OCI-LY3 (cell line): ENCODE measurements at regions not wholly inside any gene's neighbourhood (a gene's known extent, or its start where the extent isn't known, plus 50 kb on each side); places are given as distances from the start of the nearest gene placed in this dataset.
"Not testable (repeated sequence)": the region's sequence is repeated elsewhere in the genome, so short reads cannot be mapped to it uniquely, and the experiment has no call there.

Experiments used
- EZH2phosphoT487 ChIP-seq: fragments of 200-600 bp; shearing (Covaris generic); IDR thresholded peaks from 2 replicates; pipeline ENCODE4 v1.6.1; 2018; ENCODE audit warnings: antibody characterized with exemption, mixed run types, low read depth
- TF ChIP-seq, protein P1 (sequence below): fragments of 200-600, 300-600 bp; sonication (generic); IDR thresholded peaks from 2 replicates; pipeline ENCODE4 v1.5.1; 2014; ENCODE audit warnings: antibody characterized with exemption, low read length, low read depth

DNA sequence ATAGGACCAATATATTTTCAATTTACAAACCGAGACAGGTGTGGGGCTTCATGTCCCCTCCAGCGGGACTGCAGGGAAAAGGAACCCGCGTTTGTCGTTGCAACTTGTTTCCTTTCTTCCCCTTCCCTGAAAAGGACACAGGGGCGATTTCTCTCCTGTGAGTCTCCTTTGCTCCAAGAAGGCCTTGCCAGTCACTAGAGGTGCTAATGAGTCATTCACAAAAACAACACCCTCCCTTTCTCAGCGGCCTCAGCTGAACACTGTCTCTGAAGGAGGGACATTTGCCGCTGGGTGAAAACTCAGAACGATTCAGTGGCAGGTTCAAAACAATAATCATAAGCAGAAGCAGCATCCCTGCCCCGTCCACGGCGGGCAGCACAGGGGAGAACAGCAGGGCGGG, 359.7 kb downstream of the TEX29 start:
- TF ChIP-seq, protein P1, sequence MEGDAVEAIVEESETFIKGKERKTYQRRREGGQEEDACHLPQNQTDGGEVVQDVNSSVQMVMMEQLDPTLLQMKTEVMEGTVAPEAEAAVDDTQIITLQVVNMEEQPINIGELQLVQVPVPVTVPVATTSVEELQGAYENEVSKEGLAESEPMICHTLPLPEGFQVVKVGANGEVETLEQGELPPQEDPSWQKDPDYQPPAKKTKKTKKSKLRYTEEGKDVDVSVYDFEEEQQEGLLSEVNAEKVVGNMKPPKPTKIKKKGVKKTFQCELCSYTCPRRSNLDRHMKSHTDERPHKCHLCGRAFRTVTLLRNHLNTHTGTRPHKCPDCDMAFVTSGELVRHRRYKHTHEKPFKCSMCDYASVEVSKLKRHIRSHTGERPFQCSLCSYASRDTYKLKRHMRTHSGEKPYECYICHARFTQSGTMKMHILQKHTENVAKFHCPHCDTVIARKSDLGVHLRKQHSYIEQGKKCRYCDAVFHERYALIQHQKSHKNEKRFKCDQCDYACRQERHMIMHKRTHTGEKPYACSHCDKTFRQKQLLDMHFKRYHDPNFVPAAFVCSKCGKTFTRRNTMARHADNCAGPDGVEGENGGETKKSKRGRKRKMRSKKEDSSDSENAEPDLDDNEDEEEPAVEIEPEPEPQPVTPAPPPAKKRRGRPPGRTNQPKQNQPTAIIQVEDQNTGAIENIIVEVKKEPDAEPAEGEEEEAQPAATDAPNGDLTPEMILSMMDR = not testable (repeated sequence)
- TF ChIP-seq EZH2phosphoT487 = not testable (repeated sequence)
